WTC11 (cell line): ENCODE measurements at regions not wholly inside any gene's neighbourhood (a gene's known extent, or its start where the extent isn't known, plus 50 kb on each side); places are given as distances from the start of the nearest gene placed in this dataset.

Experiments
- ATAC-seq: fragments of 200-7000 bp; cut with Tn5 transposase; 2 replicates; pipeline ENCODE4 v1.10.0; 2021; ENCODE audit warnings: mild to moderate bottlenecking, moderate library complexity
- CTCF ChIA-PET: fragments of 300-600 bp; sonication (Branson Sonifier 250); formaldehyde crosslinking; loops from one replicate; lab custom pipeline; 2021; ENCODE audit warnings: antibody characterized with exemption; lab: Charles Lee
- POLR2A ChIA-PET: fragments of 350-600 bp; sonication (Branson Sonifier 250); formaldehyde crosslinking; loops from one replicate; lab custom pipeline; 2021; ENCODE audit warnings: antibody characterized with exemption; lab: Charles Lee
- DNase-seq: peaks from one replicate; pipeline ENCODE4 v3.0.0; 2021; ENCODE audit warnings: low spot score
- H3K27ac Mint-ChIP-seq: 2 replicates; pipeline ENCODE4 v1.8.0; 2021; ENCODE audit warnings: mixed read lengths
- H3K27me3 Mint-ChIP-seq: 2 replicates; pipeline ENCODE4 v1.8.0; 2021; ENCODE audit warnings: low read depth, mild to moderate bottlenecking, moderate library complexity, mixed read lengths
- H3K36me3 Mint-ChIP-seq: 2 replicates; pipeline ENCODE4 v1.8.0; 2021; ENCODE audit warnings: mixed read lengths
- H3K4me1 Mint-ChIP-seq: 2 replicates; pipeline ENCODE4 v1.8.0; 2022; ENCODE audit warnings: mixed read lengths
- H3K4me3 Mint-ChIP-seq: 2 replicates; pipeline ENCODE4 v1.8.0; 2021; ENCODE audit warnings: mild to moderate bottlenecking, moderate library complexity, mixed read lengths
- H3K9me3 Mint-ChIP-seq: 2 replicates; pipeline ENCODE4 v1.8.0; 2021; ENCODE audit warnings: mixed read lengths
- AFF4 ChIP-seq: sonication (generic); formaldehyde crosslinking; IDR thresholded peaks from 2 replicates; pipeline ENCODE4 v1.8.1; 2023; ENCODE audit warnings: mild to moderate bottlenecking, missing genetic modification reagents, borderline replicate concordance
- ATF3 ChIP-seq: sonication (generic); formaldehyde crosslinking; conservative IDR thresholded peaks from 2 replicates; pipeline ENCODE4 v1.8.1; 2022; ENCODE audit warnings: mild to moderate bottlenecking, missing genetic modification reagents
- ESRRA ChIP-seq: sonication (generic); formaldehyde crosslinking; IDR thresholded peaks from 2 replicates; pipeline ENCODE4 v1.8.1; 2022; ENCODE audit warnings: mild to moderate bottlenecking, missing genetic modification reagents, borderline replicate concordance
- GTF2I ChIP-seq: fragments of 250-450 bp; sonication (Bioruptor Pico); conservative IDR thresholded peaks from 2 replicates; pipeline ENCODE4 v1.4.0; 2021; ENCODE audit warnings: mild to moderate bottlenecking
- HMGXB4 ChIP-seq: sonication (generic); formaldehyde crosslinking; IDR thresholded peaks from 2 replicates; pipeline ENCODE4 v1.8.1; 2023; ENCODE audit warnings: mild to moderate bottlenecking, moderate library complexity, missing genetic modification reagents
- MAX ChIP-seq: sonication (generic); formaldehyde crosslinking; IDR thresholded peaks from 2 replicates; pipeline ENCODE4 v1.8.0; 2022; ENCODE audit warnings: mild to moderate bottlenecking, missing genetic modification reagents
- NFYB ChIP-seq: sonication (generic); formaldehyde crosslinking; conservative IDR thresholded peaks from 2 replicates; pipeline ENCODE4 v1.8.0; 2022; ENCODE audit warnings: low read depth, missing genetic modification reagents
- NR1H2 ChIP-seq: sonication (generic); formaldehyde crosslinking; IDR thresholded peaks from 2 replicates; pipeline ENCODE4 v1.9.0; 2021; ENCODE audit warnings: mild to moderate bottlenecking, moderate library complexity, missing genetic modification reagents
- NR2C2 ChIP-seq: sonication (generic); formaldehyde crosslinking; IDR thresholded peaks from 2 replicates; pipeline ENCODE4 v1.8.0; 2022; ENCODE audit warnings: mild to moderate bottlenecking, missing genetic modification reagents
- PREB ChIP-seq: sonication (generic); formaldehyde crosslinking; IDR thresholded peaks from 2 replicates; pipeline ENCODE4 v1.8.1; 2022; ENCODE audit warnings: mild to moderate bottlenecking, missing genetic modification reagents, moderate library complexity, borderline replicate concordance
- PRRX2 ChIP-seq: fragments of 250-450 bp; sonication (Bioruptor Pico); IDR thresholded peaks from 2 replicates; pipeline ENCODE4 v1.8.0; 2021; ENCODE audit warnings: mild to moderate bottlenecking
- RELA ChIP-seq: sonication (generic); formaldehyde crosslinking; IDR thresholded peaks from 2 replicates; pipeline ENCODE4 v1.8.1; 2022; ENCODE audit warnings: missing genetic modification reagents, mild to moderate bottlenecking, borderline replicate concordance
- SMAD3 ChIP-seq: sonication (generic); formaldehyde crosslinking; IDR thresholded peaks from 2 replicates; pipeline ENCODE4 v1.8.0; 2022; ENCODE audit warnings: missing genetic modification reagents, mild to moderate bottlenecking, borderline replicate concordance
- SP1 ChIP-seq: sonication (generic); formaldehyde crosslinking; conservative IDR thresholded peaks from 2 replicates; pipeline ENCODE4 v1.8.1; 2022; ENCODE audit warnings: missing genetic modification reagents
- TP53 ChIP-seq: sonication (generic); formaldehyde crosslinking; IDR thresholded peaks from 2 replicates; pipeline ENCODE4 v1.8.1; 2023; ENCODE audit warnings: mild to moderate bottlenecking, missing genetic modification reagents
- USF1 ChIP-seq: sonication (generic); formaldehyde crosslinking; IDR thresholded peaks from 2 replicates; pipeline ENCODE4 v1.8.0; 2022; ENCODE audit warnings: mild to moderate bottlenecking, missing genetic modification reagents
- ZBTB43 ChIP-seq: sonication (generic); formaldehyde crosslinking; IDR thresholded peaks from 2 replicates; pipeline ENCODE4 v1.8.1; 2023; ENCODE audit warnings: mild to moderate bottlenecking, missing genetic modification reagents
- ZNF219 ChIP-seq: sonication (generic); formaldehyde crosslinking; IDR thresholded peaks from 2 replicates; pipeline ENCODE4 v1.8.0; 2023; ENCODE audit warnings: missing genetic modification reagents, mild to moderate bottlenecking, borderline replicate concordance
- ZNF263 ChIP-seq: sonication (generic); formaldehyde crosslinking; IDR thresholded peaks from 2 replicates; pipeline ENCODE4 v1.8.1; 2022; ENCODE audit warnings: low read depth, mild to moderate bottlenecking, moderate library complexity, missing genetic modification reagents
- ZNF423 ChIP-seq: fragments of 250-450 bp; sonication (Bioruptor Pico); IDR thresholded peaks from 2 replicates; pipeline ENCODE4 v2.1.2; 2022; ENCODE audit warnings: mild to moderate bottlenecking, moderate library complexity

GRCh38 chr2:54377451-54377850, 78.7 kb upstream of the SPTBN1 start:
- Mint-ChIP-seq H3K36me3 (no peaks in the 10 kb centered on the region), H3K27me3 (peaks cover 5% of the 10 kb centered on the region), H3K4me3 (no peak overlapping the region), H3K27ac (no peak overlapping the region), H3K9me3 (no peaks in the 10 kb centered on the region), H3K4me1 (peaks cover 27% of the 10 kb centered on the region)
- DNase-seq (no peak), ATAC-seq (no peak)
- POLR2A ChIA-PET = interaction anchor here (0.6 to 1.3 kb wide), 3 partner anchors 10 to 83 kb away, joined by 3 to 5 read pairs (median 3); no protein-coding TSS in a partner anchor
- CTCF ChIA-PET = no interaction called here
- TF ChIP-seq PREB (CRISPR knock-in tag) (no peak), SMAD3 (CRISPR knock-in tag) (no peak), SP1 (CRISPR knock-in tag) (no peak), NR1H2 (CRISPR knock-in tag) (no peak), RELA (CRISPR knock-in tag) (no peak), AFF4 (no peak), PRRX2 (CRISPR knock-in tag) (no peak), NR2C2 (CRISPR knock-in tag) (no peak)

- peaks cover 5% of the 10 kb centered on the region for H3K27me3 Mint-ChIP-seq
- H3K4me1 Mint-ChIP-seq = peaks cover 27% of the 10 kb centered on the region
These were observed 78.1 kb upstream of the SPTBN1 start for GRCh38 chr2:54377901-54378493.

More at GRCh38 chr2:54377901-54378493, 78.1 kb upstream of the SPTBN1 start:
- ChIA-PET CTCF (interaction anchor here (1.2 kb wide), 1 partner anchor 125 kb away, joined by 5 read pairs; no protein-coding TSS in a partner anchor), POLR2A (interaction anchor here (1.3 kb wide), 2 partner anchors 9 to 22 kb away, joined by 3 read pairs; no protein-coding TSS in a partner anchor)
- H3K9me3 Mint-ChIP-seq = no peaks in the 10 kb centered on the region
- H3K27ac Mint-ChIP-seq = no peak overlapping the region
- no peaks in the 10 kb centered on the region for H3K36me3 Mint-ChIP-seq
- no peak overlapping the region for H3K4me3 Mint-ChIP-seq
- ATAC-seq (peak; percentile 78), DNase-seq (no peak)
- TF ChIP-seq HMGXB4 (CRISPR knock-in tag) (no peak), ZNF423 (CRISPR knock-in tag) (no peak), ATF3 (no peak), USF1 (no peak), ZNF219 (CRISPR knock-in tag) (no peak), SP1 (CRISPR knock-in tag) (no peak), MAX (CRISPR knock-in tag) (no peak), ESRRA (CRISPR knock-in tag) (no peak), ZBTB43 (no peak), ZNF263 (no peak), NFYB (no peak), GTF2I (CRISPR knock-in tag) (no peak), TP53 (CRISPR knock-in tag) (no peak), AFF4 (no peak)
